Smooth muscle cell (in vitro differentiated cells): ENCODE measurements at regions not wholly inside any gene's neighbourhood (a gene's known extent, or its start where the extent isn't known, plus 50 kb on each side); places are given as distances from the start of the nearest gene placed in this dataset.

Source experiments
- DNase-seq: peaks from one replicate; lab custom pipeline; 2025; ENCODE audit not compliant: unreplicated experiment; lab: John Stamatoyannopoulos, UW
- H2AFZ ChIP-seq: fragments of 200-600 bp; sonication (generic); 2 replicates; pipeline ENCODE4 v1.6.0; 2016; ENCODE audit warnings: antibody characterized with exemption, low read depth, mild to moderate bottlenecking
- H3F3A ChIP-seq: fragments of 200-600 bp; sonication (generic); 2 replicates; pipeline ENCODE4 v1.6.0; 2017; ENCODE audit warnings: antibody characterized with exemption, low read depth
- H3K27ac ChIP-seq: fragments of 200-600 bp; sonication (generic); 2 replicates; pipeline ENCODE4 v1.5.1; 2016; ENCODE audit warnings: low read depth, mild to moderate bottlenecking
- H3K27me3 ChIP-seq: fragments of 200-600 bp; sonication (generic); 2 replicates; pipeline ENCODE4 v1.6.1; 2016; ENCODE audit warnings: low read depth, mild to moderate bottlenecking
- H3K36me3 ChIP-seq: fragments of 200-600 bp; sonication (generic); 2 replicates; pipeline ENCODE4 v1.5.1; 2016; ENCODE audit warnings: low read depth
- H3K4me1 ChIP-seq: fragments of 200-600 bp; sonication (generic); 2 replicates; pipeline ENCODE4 v1.5.1; 2016; ENCODE audit warnings: low read depth
- H3K4me2 ChIP-seq: fragments of 200-600 bp; sonication (generic); 2 replicates; pipeline ENCODE4 v1.6.0; 2016; ENCODE audit warnings: mild to moderate bottlenecking
- H3K4me3 ChIP-seq: fragments of 200-600 bp; sonication (generic); 2 replicates; pipeline ENCODE4 v1.5.1; 2016; ENCODE audit warnings: mild to moderate bottlenecking
- H3K79me2 ChIP-seq: fragments of 200-600 bp; sonication (generic); 2 replicates; pipeline ENCODE4 v1.6.0; 2016; ENCODE audit warnings: low read depth, mild to moderate bottlenecking
- H3K9ac ChIP-seq: fragments of 200-600 bp; sonication (generic); 2 replicates; pipeline ENCODE4 v1.6.0; 2016; ENCODE audit warnings: low read depth
- H3K9me3 ChIP-seq: fragments of 200-600 bp; sonication (generic); replicated peaks from 2 replicates; pipeline ENCODE4 v1.5.1; 2016; ENCODE audit warnings: low read depth
- H4K20me1 ChIP-seq: fragments of 200-600 bp; sonication (generic); 2 replicates; pipeline ENCODE4 v1.6.0; 2016; ENCODE audit warnings: low read depth
- WGBS: methylation state at CpG from one replicate; pipeline ENCODE4 v1.1.7; 2016; ENCODE audit warnings: low lambda C conversion rate; 5-methylcytosine and 5-hydroxymethylcytosine counted together
- TF ChIP-seq, protein P1 (sequence below): fragments of 200-600 bp; sonication (generic); IDR thresholded peaks from 2 replicates; pipeline ENCODE4 v1.5.1; 2017; ENCODE audit warnings: borderline replicate concordance, mild to moderate bottlenecking, antibody characterized with exemption; ENCODE audit not compliant: insufficient read depth, poor library complexity, severe bottlenecking

DNA sequence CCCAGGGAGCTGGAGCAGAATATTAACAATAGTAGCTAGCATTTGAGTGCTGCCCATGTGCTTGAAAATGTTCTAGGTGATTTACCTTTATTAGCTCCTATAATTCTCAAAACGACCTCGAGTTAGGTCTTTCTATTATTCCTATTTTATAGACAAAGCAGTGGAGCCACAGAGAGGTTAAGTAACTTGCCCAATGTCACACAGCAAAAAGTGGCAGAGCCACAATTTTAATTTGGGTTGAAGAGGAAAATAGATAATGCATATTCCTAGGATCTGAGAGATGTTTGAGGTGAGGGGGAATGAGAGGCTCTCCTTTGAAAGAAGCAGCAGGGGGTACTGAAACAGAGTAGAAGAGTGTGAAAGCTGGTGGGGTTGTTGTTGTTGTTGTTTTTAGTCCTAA lies 354.5 kb upstream of the SLC35B3 start:
- Histone ChIP-seq H3K9me3 (no peaks in the 10 kb centered on the region), H2AFZ (no peak overlapping the region), H3K27me3 (no peaks in the 10 kb centered on the region), H3K79me2 (no peaks in the 10 kb centered on the region), H3K4me2 (no peak overlapping the region), H3F3A (no peaks in the 10 kb centered on the region), H3K4me1 (no peaks in the 10 kb centered on the region), H3K27ac (no peak overlapping the region), H4K20me1 (no peaks in the 10 kb centered on the region), H3K4me3 (no peak overlapping the region), H3K36me3 (no peaks in the 10 kb centered on the region), H3K9ac (no peak overlapping the region)
- 90% methylated on average over 2 of the region's 2 CpGs for WGBS
- TF ChIP-seq, protein P1, sequence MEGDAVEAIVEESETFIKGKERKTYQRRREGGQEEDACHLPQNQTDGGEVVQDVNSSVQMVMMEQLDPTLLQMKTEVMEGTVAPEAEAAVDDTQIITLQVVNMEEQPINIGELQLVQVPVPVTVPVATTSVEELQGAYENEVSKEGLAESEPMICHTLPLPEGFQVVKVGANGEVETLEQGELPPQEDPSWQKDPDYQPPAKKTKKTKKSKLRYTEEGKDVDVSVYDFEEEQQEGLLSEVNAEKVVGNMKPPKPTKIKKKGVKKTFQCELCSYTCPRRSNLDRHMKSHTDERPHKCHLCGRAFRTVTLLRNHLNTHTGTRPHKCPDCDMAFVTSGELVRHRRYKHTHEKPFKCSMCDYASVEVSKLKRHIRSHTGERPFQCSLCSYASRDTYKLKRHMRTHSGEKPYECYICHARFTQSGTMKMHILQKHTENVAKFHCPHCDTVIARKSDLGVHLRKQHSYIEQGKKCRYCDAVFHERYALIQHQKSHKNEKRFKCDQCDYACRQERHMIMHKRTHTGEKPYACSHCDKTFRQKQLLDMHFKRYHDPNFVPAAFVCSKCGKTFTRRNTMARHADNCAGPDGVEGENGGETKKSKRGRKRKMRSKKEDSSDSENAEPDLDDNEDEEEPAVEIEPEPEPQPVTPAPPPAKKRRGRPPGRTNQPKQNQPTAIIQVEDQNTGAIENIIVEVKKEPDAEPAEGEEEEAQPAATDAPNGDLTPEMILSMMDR, result no peak
- no peak for DNase-seq

DNA sequence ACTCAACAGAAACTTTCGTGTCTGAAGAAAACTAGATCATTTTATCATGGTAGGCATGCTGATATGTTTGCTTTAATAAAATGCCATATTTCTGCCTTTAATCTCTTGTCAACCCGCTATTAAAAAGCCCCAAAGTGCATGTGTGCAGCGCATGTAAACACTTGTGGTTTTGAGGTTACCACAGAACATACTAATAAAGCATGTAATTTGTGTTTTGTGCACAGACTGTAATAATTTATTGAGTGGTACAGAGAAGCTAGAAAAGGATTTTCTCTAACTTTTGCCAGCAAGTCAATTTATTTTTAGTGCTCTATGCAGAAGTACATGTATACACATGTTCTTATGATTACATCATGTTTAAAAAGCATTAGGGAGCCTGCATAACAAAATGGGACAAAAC lies 349.9 kb upstream of the SLC35B3 start:
- Histone ChIP-seq H3K9ac (no peak overlapping the region), H3K27ac (no peak overlapping the region), H2AFZ (peak overlapping the region; percentile 36), H3F3A (no peaks in the 10 kb centered on the region), H3K4me3 (no peak overlapping the region), H3K79me2 (no peaks in the 10 kb centered on the region), H3K4me2 (peak overlapping the region; percentile 3), H3K9me3 (no peaks in the 10 kb centered on the region), H3K4me1 (no peaks in the 10 kb centered on the region), H4K20me1 (no peaks in the 10 kb centered on the region), H3K36me3 (no peaks in the 10 kb centered on the region), H3K27me3 (no peaks in the 10 kb centered on the region)
- TF ChIP-seq, protein P1, result no peak
- 70% methylated on average over 3 of the region's 3 CpGs for WGBS
- no peak for DNase-seq

DNA sequence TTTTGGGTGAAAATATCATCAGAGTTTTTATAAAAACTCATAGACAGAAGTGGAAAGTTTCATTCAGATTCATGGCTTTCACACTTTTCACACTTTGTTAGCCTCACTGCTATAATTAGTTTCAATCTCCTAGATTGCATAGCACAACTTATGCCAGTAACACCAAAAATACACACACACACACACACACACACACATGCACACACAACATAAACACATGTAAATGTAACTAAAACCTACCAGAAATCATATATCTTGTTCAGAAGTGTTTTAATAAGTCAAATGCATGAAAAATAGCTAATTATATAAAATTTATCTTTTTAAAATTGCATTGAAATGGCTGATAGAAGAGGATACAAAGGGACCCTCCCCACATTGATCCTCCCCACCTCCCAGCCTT lies 347.8 kb upstream of the SLC35B3 start:
- Histone ChIP-seq H3K4me2 (no peak overlapping the region), H3K4me1 (no peaks in the 10 kb centered on the region), H3K36me3 (no peaks in the 10 kb centered on the region), H3F3A (no peaks in the 10 kb centered on the region), H3K9ac (no peak overlapping the region), H3K9me3 (no peaks in the 10 kb centered on the region), H2AFZ (no peak overlapping the region), H3K27ac (no peak overlapping the region), H3K4me3 (no peak overlapping the region), H3K79me2 (no peaks in the 10 kb centered on the region), H3K27me3 (no peaks in the 10 kb centered on the region), H4K20me1 (no peaks in the 10 kb centered on the region)
- DNase-seq, result no peak
- TF ChIP-seq, protein P1, result no peak

DNA sequence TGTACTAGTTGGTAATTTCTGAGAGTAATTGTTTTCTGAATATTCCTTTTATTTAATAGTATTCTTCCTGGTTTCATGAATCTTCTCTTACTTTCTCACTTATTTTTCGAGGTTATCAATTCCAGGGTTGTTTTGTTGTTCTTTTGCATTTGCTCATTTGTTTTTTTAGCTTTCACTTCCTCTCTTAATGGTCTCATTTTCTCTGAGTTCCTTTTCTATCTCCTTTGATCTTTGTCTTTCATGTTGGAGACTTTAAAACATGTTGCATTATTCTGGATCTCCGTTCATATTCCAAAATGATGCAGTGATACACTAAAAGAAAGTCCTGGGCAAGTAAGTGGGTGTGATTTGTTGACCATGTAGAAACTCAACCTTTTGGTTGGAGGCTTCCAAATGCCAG lies 345.3 kb upstream of the SLC35B3 start:
- H3K9me3 ChIP-seq, result no peaks in the 10 kb centered on the region
- no peak overlapping the region for H3K4me3 ChIP-seq
- H3K27ac ChIP-seq, result no peak overlapping the region
- H3K4me1 ChIP-seq, result no peaks in the 10 kb centered on the region
- H3K36me3 ChIP-seq, result no peaks in the 10 kb centered on the region
- H3K4me2 ChIP-seq, result no peak overlapping the region
- H3K79me2 ChIP-seq, result no peaks in the 10 kb centered on the region
- no peak for DNase-seq
- no peaks in the 10 kb centered on the region for H3F3A ChIP-seq
- no peaks in the 10 kb centered on the region for H3K27me3 ChIP-seq
- no peak overlapping the region for H2AFZ ChIP-seq
- TF ChIP-seq, protein P1, result no peak
- no peaks in the 10 kb centered on the region for H4K20me1 ChIP-seq
- no peak overlapping the region for H3K9ac ChIP-seq
- 94% methylated on average over 2 of the region's 2 CpGs for WGBS
